NCI-H2196 treated with DMSO at 0.1 percent for 48 hours (cell line): ENCODE measurements at regions not wholly inside any gene's neighbourhood (a gene's known extent, or its start where the extent isn't known, plus 50 kb on each side); places are given as distances from the start of the nearest gene placed in this dataset.
"Not testable (repeated sequence)": the region's sequence is repeated elsewhere in the genome, so short reads cannot be mapped to it uniquely, and the experiment has no call there.

Source experiments
- DNase-seq: peaks from one replicate; lab custom pipeline; 2025; ENCODE audit not compliant: unreplicated experiment; lab: John Stamatoyannopoulos, UW

GRCh38 chr21:23138797-23139196 is 2140.6 kb downstream of the NCAM2 start:
- no peak for DNase-seq

- DNase-seq: no peak
Measured at GRCh38 chr21:23152130-23152529, 2153.9 kb downstream of the NCAM2 start.

GRCh38 chr21:23153842-23154241 is 2155.6 kb downstream of the NCAM2 start:
- not testable (repeated sequence) for DNase-seq

GRCh38 chr21:23155281-23155680 is 2157.1 kb downstream of the NCAM2 start:
- no peak for DNase-seq

GRCh38 chr21:23160914-23161313 is 2162.7 kb downstream of the NCAM2 start:
- no peak for DNase-seq

- DNase-seq: no peak
Measured at GRCh38 chr21:23162198-23162946, 2164.2 kb downstream of the NCAM2 start.
